WTC11 (cell line): ENCODE measurements at regions not wholly inside any gene's neighbourhood (a gene's known extent, or its start where the extent isn't known, plus 50 kb on each side); places are given as distances from the start of the nearest gene placed in this dataset.

Experiments
- ATAC-seq: fragments of 200-7000 bp; cut with Tn5 transposase; 2 replicates; pipeline ENCODE4 v1.10.0; 2021; ENCODE audit warnings: mild to moderate bottlenecking, moderate library complexity
- CTCF ChIA-PET: fragments of 300-600 bp; sonication (Branson Sonifier 250); formaldehyde crosslinking; loops from one replicate; lab custom pipeline; 2021; ENCODE audit warnings: antibody characterized with exemption; lab: Charles Lee
- POLR2A ChIA-PET: fragments of 350-600 bp; sonication (Branson Sonifier 250); formaldehyde crosslinking; loops from one replicate; lab custom pipeline; 2021; ENCODE audit warnings: antibody characterized with exemption; lab: Charles Lee
- DNase-seq: peaks from one replicate; pipeline ENCODE4 v3.0.0; 2021; ENCODE audit warnings: low spot score
- H3K27ac Mint-ChIP-seq: 2 replicates; pipeline ENCODE4 v1.8.0; 2021; ENCODE audit warnings: mixed read lengths
- H3K27me3 Mint-ChIP-seq: 2 replicates; pipeline ENCODE4 v1.8.0; 2021; ENCODE audit warnings: low read depth, mild to moderate bottlenecking, moderate library complexity, mixed read lengths
- H3K36me3 Mint-ChIP-seq: 2 replicates; pipeline ENCODE4 v1.8.0; 2021; ENCODE audit warnings: mixed read lengths
- H3K4me1 Mint-ChIP-seq: 2 replicates; pipeline ENCODE4 v1.8.0; 2022; ENCODE audit warnings: mixed read lengths
- H3K4me3 Mint-ChIP-seq: 2 replicates; pipeline ENCODE4 v1.8.0; 2021; ENCODE audit warnings: mild to moderate bottlenecking, moderate library complexity, mixed read lengths
- H3K9me3 Mint-ChIP-seq: 2 replicates; pipeline ENCODE4 v1.8.0; 2021; ENCODE audit warnings: mixed read lengths
- ATF1 ChIP-seq: sonication (generic); formaldehyde crosslinking; IDR thresholded peaks from 2 replicates; pipeline ENCODE4 v1.8.1; 2023; ENCODE audit warnings: mild to moderate bottlenecking, moderate library complexity, missing genetic modification reagents
- CREB1 ChIP-seq: sonication (generic); formaldehyde crosslinking; IDR thresholded peaks from 2 replicates; pipeline ENCODE4 v1.8.0; 2023; ENCODE audit warnings: mild to moderate bottlenecking, missing genetic modification reagents
- CREM ChIP-seq: sonication (generic); formaldehyde crosslinking; IDR thresholded peaks from 2 replicates; pipeline ENCODE4 v1.8.1; 2022; ENCODE audit warnings: mild to moderate bottlenecking, missing genetic modification reagents, moderate library complexity
- ELF4 ChIP-seq: sonication (generic); formaldehyde crosslinking; IDR thresholded peaks from 2 replicates; pipeline ENCODE4 v1.8.1; 2022; ENCODE audit warnings: low read depth, mild to moderate bottlenecking, moderate library complexity, missing genetic modification reagents
- EMX1 ChIP-seq: fragments of 250-450 bp; sonication (Bioruptor Pico); IDR thresholded peaks from 2 replicates; pipeline ENCODE4 v1.8.0; 2021; ENCODE audit warnings: mild to moderate bottlenecking
- ETV6 ChIP-seq: sonication (generic); formaldehyde crosslinking; IDR thresholded peaks from 2 replicates; pipeline ENCODE4 v1.8.1; 2022; ENCODE audit warnings: mild to moderate bottlenecking, missing genetic modification reagents
- GABPB1 ChIP-seq: sonication (generic); formaldehyde crosslinking; IDR thresholded peaks from 2 replicates; pipeline ENCODE4 v1.8.1; 2023; ENCODE audit warnings: mild to moderate bottlenecking, missing genetic modification reagents
- GRHL2 ChIP-seq: fragments of 250-450 bp; sonication (Bioruptor Pico); IDR thresholded peaks from 2 replicates; pipeline ENCODE4 v1.8.0; 2022; ENCODE audit warnings: mild to moderate bottlenecking, moderate library complexity; ENCODE audit not compliant: insufficient replicate concordance, severe bottlenecking
- HMGA2 ChIP-seq: fragments of 250-450 bp; sonication (Bioruptor Pico); IDR thresholded peaks from 2 replicates; pipeline ENCODE4 v1.4.0; 2021; ENCODE audit warnings: mild to moderate bottlenecking, moderate library complexity
- MXD4 ChIP-seq: fragments of 250-450 bp; sonication (Bioruptor Pico); IDR thresholded peaks from 2 replicates; pipeline ENCODE4 v1.8.0; 2021; ENCODE audit warnings: mild to moderate bottlenecking, moderate library complexity, borderline replicate concordance
- NFE2L1 ChIP-seq: sonication (generic); formaldehyde crosslinking; IDR thresholded peaks from 2 replicates; pipeline ENCODE4 v1.8.1; 2023; ENCODE audit warnings: missing genetic modification reagents
- NFYB ChIP-seq: sonication (generic); formaldehyde crosslinking; conservative IDR thresholded peaks from 2 replicates; pipeline ENCODE4 v1.8.0; 2022; ENCODE audit warnings: low read depth, missing genetic modification reagents
- OVOL2 ChIP-seq: fragments of 250-450 bp; sonication (Bioruptor Pico); IDR thresholded peaks from 2 replicates; pipeline ENCODE4 v1.9.0; 2021; ENCODE audit warnings: mild to moderate bottlenecking, borderline replicate concordance
- PRRX2 ChIP-seq: fragments of 250-450 bp; sonication (Bioruptor Pico); IDR thresholded peaks from 2 replicates; pipeline ENCODE4 v1.8.0; 2021; ENCODE audit warnings: mild to moderate bottlenecking
- ZNF671 ChIP-seq: fragments of 250-450 bp; sonication (Bioruptor Pico); IDR thresholded peaks from 2 replicates; pipeline ENCODE4 v1.8.0; 2021; ENCODE audit warnings: mild to moderate bottlenecking
- TF ChIP-seq, protein P1 (sequence below): sonication (generic); formaldehyde crosslinking; IDR thresholded peaks from 2 replicates; pipeline ENCODE4 v1.8.0; 2022; ENCODE audit warnings: mild to moderate bottlenecking, missing genetic modification reagents
- TF ChIP-seq, protein P2 (sequence below): sonication (generic); formaldehyde crosslinking; IDR thresholded peaks from 2 replicates; pipeline ENCODE4 v1.8.1; 2022; ENCODE audit warnings: mild to moderate bottlenecking, missing genetic modification reagents, moderate library complexity, borderline replicate concordance
- TF ChIP-seq, protein P3 (sequence below): sonication (generic); formaldehyde crosslinking; IDR thresholded peaks from 2 replicates; pipeline ENCODE4 v1.8.0; 2022; ENCODE audit warnings: mild to moderate bottlenecking, missing genetic modification reagents
- TF ChIP-seq, protein P4 (sequence below): sonication (generic); formaldehyde crosslinking; IDR thresholded peaks from 2 replicates; pipeline ENCODE4 v1.8.0; 2023; ENCODE audit warnings: mild to moderate bottlenecking, missing genetic modification reagents
- TF ChIP-seq, protein P5 (sequence below): sonication (generic); formaldehyde crosslinking; IDR thresholded peaks from 2 replicates; pipeline ENCODE4 v1.8.1; 2022; ENCODE audit warnings: missing genetic modification reagents, borderline replicate concordance
- TF ChIP-seq, protein P6 (sequence below): fragments of 250-450 bp; sonication (Bioruptor Pico); conservative IDR thresholded peaks from 2 replicates; pipeline ENCODE4 v1.9.0; 2021; ENCODE audit warnings: mild to moderate bottlenecking
- TF ChIP-seq, protein P7 (sequence below): sonication (generic); formaldehyde crosslinking; IDR thresholded peaks from 2 replicates; pipeline ENCODE4 v1.8.0; 2022; ENCODE audit warnings: mild to moderate bottlenecking, missing genetic modification reagents
- TF ChIP-seq, protein P8 (sequence below): sonication (generic); formaldehyde crosslinking; IDR thresholded peaks from 2 replicates; pipeline ENCODE4 v1.8.1; 2022; ENCODE audit warnings: mild to moderate bottlenecking, moderate library complexity, missing genetic modification reagents
- TF ChIP-seq, protein P9 (sequence below): sonication (generic); formaldehyde crosslinking; IDR thresholded peaks from 2 replicates; pipeline ENCODE4 v1.8.1; 2023; ENCODE audit warnings: mild to moderate bottlenecking, missing genetic modification reagents, moderate library complexity

DNA sequence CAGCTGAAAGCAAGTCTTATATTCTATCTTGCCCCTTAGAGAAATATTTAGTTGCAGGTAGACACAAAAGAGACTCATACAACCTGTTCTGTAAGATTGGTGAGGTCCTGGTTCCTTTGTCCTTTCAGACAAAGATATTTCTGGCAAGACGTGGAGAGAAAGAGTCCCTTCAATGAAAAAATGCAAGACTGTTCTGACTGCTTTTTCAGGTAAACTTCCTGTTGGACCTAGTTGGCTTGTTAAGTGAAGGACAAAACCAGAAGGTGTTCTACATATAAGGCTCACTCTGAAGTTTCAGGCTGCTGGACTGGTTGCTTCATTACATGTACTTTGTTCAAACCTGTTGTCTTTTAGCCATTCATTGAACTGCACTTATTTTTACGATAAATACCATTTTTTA, 119.0 kb upstream of the PTPRZ1 start:
- Mint-ChIP-seq H3K4me1 (peaks cover 17% of the 10 kb centered on the region), H3K4me3 (no peak overlapping the region)
- CTCF ChIA-PET: interaction anchor here (4.0 kb wide), 1 partner anchor 240 kb away, joined by 21 read pairs; no protein-coding TSS in a partner anchor

DNA sequence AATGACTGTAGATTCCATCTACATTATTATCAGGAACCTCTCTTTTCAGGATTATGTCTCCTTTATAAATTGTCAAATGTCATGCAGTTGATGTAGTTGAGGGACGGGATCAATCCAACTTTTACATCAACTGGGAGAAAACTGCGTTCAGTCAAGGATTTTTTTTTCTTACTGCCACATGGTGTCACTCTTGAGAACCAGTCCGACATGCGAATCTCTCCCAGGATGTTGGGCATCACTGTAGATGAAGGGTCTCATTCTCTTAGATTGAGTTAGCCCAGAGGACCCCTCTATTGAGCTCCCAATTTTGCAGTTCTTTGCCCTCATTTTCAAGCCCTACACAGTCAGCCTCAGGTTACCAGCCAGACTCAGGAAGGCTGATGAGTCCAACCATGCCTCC, 120.3 kb upstream of the PTPRZ1 start:
- ChIA-PET POLR2A (no interaction called here), CTCF (interaction anchor here (4.0 kb wide), 1 partner anchor 242 kb away, joined by 21 read pairs; no protein-coding TSS in a partner anchor)
- no peaks in the 10 kb centered on the region for H3K27me3 Mint-ChIP-seq
- no peak overlapping the region for H3K4me3 Mint-ChIP-seq
- no peaks in the 10 kb centered on the region for H3K36me3 Mint-ChIP-seq
- DNase-seq (no peak), ATAC-seq (peak; percentile 83)
- TF ChIP-seq, protein P1, sequence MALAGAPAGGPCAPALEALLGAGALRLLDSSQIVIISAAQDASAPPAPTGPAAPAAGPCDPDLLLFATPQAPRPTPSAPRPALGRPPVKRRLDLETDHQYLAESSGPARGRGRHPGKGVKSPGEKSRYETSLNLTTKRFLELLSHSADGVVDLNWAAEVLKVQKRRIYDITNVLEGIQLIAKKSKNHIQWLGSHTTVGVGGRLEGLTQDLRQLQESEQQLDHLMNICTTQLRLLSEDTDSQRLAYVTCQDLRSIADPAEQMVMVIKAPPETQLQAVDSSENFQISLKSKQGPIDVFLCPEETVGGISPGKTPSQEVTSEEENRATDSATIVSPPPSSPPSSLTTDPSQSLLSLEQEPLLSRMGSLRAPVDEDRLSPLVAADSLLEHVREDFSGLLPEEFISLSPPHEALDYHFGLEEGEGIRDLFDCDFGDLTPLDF: no peak
- TF ChIP-seq, protein P2, sequence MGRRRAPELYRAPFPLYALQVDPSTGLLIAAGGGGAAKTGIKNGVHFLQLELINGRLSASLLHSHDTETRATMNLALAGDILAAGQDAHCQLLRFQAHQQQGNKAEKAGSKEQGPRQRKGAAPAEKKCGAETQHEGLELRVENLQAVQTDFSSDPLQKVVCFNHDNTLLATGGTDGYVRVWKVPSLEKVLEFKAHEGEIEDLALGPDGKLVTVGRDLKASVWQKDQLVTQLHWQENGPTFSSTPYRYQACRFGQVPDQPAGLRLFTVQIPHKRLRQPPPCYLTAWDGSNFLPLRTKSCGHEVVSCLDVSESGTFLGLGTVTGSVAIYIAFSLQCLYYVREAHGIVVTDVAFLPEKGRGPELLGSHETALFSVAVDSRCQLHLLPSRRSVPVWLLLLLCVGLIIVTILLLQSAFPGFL (CRISPR knock-in tag): no peak
- TF ChIP-seq, protein P3, sequence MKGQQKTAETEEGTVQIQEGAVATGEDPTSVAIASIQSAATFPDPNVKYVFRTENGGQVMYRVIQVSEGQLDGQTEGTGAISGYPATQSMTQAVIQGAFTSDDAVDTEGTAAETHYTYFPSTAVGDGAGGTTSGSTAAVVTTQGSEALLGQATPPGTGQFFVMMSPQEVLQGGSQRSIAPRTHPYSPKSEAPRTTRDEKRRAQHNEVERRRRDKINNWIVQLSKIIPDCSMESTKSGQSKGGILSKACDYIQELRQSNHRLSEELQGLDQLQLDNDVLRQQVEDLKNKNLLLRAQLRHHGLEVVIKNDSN: no peak
- TF ChIP-seq, protein P4, sequence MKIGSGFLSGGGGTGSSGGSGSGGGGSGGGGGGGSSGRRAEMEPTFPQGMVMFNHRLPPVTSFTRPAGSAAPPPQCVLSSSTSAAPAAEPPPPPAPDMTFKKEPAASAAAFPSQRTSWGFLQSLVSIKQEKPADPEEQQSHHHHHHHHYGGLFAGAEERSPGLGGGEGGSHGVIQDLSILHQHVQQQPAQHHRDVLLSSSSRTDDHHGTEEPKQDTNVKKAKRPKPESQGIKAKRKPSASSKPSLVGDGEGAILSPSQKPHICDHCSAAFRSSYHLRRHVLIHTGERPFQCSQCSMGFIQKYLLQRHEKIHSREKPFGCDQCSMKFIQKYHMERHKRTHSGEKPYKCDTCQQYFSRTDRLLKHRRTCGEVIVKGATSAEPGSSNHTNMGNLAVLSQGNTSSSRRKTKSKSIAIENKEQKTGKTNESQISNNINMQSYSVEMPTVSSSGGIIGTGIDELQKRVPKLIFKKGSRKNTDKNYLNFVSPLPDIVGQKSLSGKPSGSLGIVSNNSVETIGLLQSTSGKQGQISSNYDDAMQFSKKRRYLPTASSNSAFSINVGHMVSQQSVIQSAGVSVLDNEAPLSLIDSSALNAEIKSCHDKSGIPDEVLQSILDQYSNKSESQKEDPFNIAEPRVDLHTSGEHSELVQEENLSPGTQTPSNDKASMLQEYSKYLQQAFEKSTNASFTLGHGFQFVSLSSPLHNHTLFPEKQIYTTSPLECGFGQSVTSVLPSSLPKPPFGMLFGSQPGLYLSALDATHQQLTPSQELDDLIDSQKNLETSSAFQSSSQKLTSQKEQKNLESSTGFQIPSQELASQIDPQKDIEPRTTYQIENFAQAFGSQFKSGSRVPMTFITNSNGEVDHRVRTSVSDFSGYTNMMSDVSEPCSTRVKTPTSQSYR: no peak
- TF ChIP-seq, protein P5, sequence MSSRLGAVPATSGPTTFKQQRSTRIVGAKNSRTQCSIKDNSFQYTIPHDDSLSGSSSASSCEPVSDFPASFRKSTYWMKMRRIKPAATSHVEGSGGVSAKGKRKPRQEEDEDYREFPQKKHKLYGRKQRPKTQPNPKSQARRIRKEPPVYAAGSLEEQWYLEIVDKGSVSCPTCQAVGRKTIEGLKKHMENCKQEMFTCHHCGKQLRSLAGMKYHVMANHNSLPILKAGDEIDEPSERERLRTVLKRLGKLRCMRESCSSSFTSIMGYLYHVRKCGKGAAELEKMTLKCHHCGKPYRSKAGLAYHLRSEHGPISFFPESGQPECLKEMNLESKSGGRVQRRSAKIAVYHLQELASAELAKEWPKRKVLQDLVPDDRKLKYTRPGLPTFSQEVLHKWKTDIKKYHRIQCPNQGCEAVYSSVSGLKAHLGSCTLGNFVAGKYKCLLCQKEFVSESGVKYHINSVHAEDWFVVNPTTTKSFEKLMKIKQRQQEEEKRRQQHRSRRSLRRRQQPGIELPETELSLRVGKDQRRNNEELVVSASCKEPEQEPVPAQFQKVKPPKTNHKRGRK (CRISPR knock-in tag): no peak
- no peak for TF ChIP-seq CREB1
- TF ChIP-seq ZNF671: no peak
- no peak for TF ChIP-seq HMGA2 (CRISPR knock-in tag)
- TF ChIP-seq NFE2L1 (CRISPR knock-in tag): no peak
- TF ChIP-seq PRRX2 (CRISPR knock-in tag): no peak
- TF ChIP-seq MXD4: no peak
- TF ChIP-seq CREM (CRISPR knock-in tag): no peak
- no peak for TF ChIP-seq NFYB (CRISPR knock-in tag)
- TF ChIP-seq, protein P6, sequence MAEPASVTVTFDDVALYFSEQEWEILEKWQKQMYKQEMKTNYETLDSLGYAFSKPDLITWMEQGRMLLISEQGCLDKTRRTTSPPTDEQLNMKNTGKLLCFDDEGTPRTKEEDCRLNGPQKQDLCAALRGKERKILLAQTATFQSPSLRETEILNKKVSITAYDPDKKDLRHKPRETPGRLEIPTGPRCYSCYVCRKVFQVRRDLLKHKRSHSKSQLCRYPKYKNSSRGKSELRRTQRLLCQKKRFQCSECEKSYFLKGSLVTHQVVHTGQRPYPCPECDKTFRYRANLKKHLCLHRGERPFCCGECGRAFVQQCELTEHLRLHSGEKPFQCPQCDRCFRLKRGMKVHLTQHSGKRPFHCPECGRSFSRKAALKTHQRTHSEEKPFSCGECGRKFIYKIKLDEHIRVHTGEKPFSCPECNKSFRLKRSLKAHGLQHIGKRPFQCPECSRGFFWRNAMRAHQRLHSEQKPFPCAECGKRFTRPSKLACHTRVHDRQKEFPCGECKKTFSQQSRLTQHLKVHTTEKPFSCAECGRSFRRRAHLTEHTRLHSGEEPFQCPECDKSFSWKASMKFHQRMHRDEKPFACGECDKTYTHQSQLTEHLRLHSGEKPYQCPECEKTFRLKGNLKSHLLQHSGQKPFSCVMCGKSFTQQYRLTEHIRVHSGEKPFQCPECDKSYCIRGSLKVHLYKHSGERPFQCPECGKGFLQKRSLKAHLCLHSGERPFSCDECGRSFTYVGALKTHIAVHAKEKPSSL (CRISPR knock-in tag): no peak
- TF ChIP-seq OVOL2: no peak
- TF ChIP-seq, protein P7, sequence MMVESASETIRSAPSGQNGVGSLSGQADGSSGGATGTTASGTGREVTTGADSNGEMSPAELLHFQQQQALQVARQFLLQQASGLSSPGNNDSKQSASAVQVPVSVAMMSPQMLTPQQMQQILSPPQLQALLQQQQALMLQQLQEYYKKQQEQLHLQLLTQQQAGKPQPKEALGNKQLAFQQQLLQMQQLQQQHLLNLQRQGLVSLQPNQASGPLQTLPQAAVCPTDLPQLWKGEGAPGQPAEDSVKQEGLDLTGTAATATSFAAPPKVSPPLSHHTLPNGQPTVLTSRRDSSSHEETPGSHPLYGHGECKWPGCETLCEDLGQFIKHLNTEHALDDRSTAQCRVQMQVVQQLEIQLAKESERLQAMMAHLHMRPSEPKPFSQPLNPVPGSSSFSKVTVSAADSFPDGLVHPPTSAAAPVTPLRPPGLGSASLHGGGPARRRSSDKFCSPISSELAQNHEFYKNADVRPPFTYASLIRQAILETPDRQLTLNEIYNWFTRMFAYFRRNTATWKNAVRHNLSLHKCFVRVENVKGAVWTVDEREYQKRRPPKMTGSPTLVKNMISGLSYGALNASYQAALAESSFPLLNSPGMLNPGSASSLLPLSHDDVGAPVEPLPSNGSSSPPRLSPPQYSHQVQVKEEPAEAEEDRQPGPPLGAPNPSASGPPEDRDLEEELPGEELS (CRISPR knock-in tag): no peak
- H3K27ac Mint-ChIP-seq: no peak overlapping the region
- peaks cover 1% of the 10 kb centered on the region; the same call in 1 of the 2 replicates for H3K9me3 Mint-ChIP-seq
- peaks cover 23% of the 10 kb centered on the region for H3K4me1 Mint-ChIP-seq

More for the DNA sequence above, 119.0 kb upstream of the PTPRZ1 start:
- no peak for DNase-seq
- Mint-ChIP-seq H3K36me3 (no peaks in the 10 kb centered on the region), H3K27me3 (no peaks in the 10 kb centered on the region), H3K9me3 (no peaks in the 10 kb centered on the region), H3K27ac (no peak overlapping the region)
- ATAC-seq: no peak
- TF ChIP-seq GRHL2 (CRISPR knock-in tag) (no peak), ATF1 (no peak), EMX1 (CRISPR knock-in tag) (no peak), GABPB1 (CRISPR knock-in tag) (no peak), ELF4 (CRISPR knock-in tag) (no peak), ETV6 (CRISPR knock-in tag) (no peak)
- TF ChIP-seq, protein P3: no peak
- TF ChIP-seq, protein P8, sequence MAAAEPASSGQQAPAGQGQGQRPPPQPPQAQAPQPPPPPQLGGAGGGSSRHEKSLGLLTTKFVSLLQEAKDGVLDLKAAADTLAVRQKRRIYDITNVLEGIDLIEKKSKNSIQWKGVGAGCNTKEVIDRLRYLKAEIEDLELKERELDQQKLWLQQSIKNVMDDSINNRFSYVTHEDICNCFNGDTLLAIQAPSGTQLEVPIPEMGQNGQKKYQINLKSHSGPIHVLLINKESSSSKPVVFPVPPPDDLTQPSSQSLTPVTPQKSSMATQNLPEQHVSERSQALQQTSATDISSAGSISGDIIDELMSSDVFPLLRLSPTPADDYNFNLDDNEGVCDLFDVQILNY (CRISPR knock-in tag): no peak
- TF ChIP-seq, protein P9, sequence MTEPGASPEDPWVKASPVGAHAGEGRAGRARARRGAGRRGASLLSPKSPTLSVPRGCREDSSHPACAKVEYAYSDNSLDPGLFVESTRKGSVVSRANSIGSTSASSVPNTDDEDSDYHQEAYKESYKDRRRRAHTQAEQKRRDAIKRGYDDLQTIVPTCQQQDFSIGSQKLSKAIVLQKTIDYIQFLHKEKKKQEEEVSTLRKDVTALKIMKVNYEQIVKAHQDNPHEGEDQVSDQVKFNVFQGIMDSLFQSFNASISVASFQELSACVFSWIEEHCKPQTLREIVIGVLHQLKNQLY (CRISPR knock-in tag): no peak
- POLR2A ChIA-PET: no interaction called here
